Neural cell (in vitro differentiated cells): ENCODE measurements at regions not wholly inside any gene's neighbourhood (a gene's known extent, or its start where the extent isn't known, plus 50 kb on each side); places are given as distances from the start of the nearest gene placed in this dataset.

Source experiments
- EZH2 ChIP-seq: fragments of 200-600, 300-800 bp; shearing (Covaris generic), sonication (generic); IDR thresholded peaks from 2 replicates; pipeline ENCODE4 v1.6.1; 2014; ENCODE audit warnings: antibody characterized with exemption, low read length, borderline replicate concordance, mild to moderate bottlenecking; ENCODE audit not compliant: insufficient read depth, poor library complexity, severe bottlenecking
- REST ChIP-seq: IDR thresholded peaks from 2 replicates; pipeline ENCODE4 v1.6.1; 2012; ENCODE audit warnings: borderline replicate concordance
- TF ChIP-seq, protein P1 (sequence below): fragments of 450-650 bp; IDR thresholded peaks from 2 replicates; pipeline ENCODE4 v1.5.1; 2014; ENCODE audit warnings: antibody characterized with exemption, mild to moderate bottlenecking, moderate library complexity; ENCODE audit not compliant: poor library complexity, severe bottlenecking

GRCh38 chr10:126798649-126799048 lies 106.6 kb upstream of the DOCK1 start:
- TF ChIP-seq, protein P1, sequence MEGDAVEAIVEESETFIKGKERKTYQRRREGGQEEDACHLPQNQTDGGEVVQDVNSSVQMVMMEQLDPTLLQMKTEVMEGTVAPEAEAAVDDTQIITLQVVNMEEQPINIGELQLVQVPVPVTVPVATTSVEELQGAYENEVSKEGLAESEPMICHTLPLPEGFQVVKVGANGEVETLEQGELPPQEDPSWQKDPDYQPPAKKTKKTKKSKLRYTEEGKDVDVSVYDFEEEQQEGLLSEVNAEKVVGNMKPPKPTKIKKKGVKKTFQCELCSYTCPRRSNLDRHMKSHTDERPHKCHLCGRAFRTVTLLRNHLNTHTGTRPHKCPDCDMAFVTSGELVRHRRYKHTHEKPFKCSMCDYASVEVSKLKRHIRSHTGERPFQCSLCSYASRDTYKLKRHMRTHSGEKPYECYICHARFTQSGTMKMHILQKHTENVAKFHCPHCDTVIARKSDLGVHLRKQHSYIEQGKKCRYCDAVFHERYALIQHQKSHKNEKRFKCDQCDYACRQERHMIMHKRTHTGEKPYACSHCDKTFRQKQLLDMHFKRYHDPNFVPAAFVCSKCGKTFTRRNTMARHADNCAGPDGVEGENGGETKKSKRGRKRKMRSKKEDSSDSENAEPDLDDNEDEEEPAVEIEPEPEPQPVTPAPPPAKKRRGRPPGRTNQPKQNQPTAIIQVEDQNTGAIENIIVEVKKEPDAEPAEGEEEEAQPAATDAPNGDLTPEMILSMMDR, result no peak
- no peak for TF ChIP-seq REST
- no peak for TF ChIP-seq EZH2
